HEK293 (cell line): ENCODE measurements at regions not wholly inside any gene's neighbourhood (a gene's known extent, or its start where the extent isn't known, plus 50 kb on each side); places are given as distances from the start of the nearest gene placed in this dataset.

Source experiments
- CTCF ChIA-PET: fragments of 350-600 bp; formaldehyde crosslinking; extraction: SDS; loops from one replicate; lab custom pipeline; 2021; ENCODE audit warnings: antibody characterized with exemption; lab: Yijun Ruan, JAX
- POLR2A ChIA-PET: fragments of 300-600 bp; formaldehyde crosslinking; extraction: SDS; loops from one replicate; lab custom pipeline; 2020; ENCODE audit warnings: antibody characterized with exemption, inconsistent platforms; lab: Yijun Ruan, JAX
- H3K27ac ChIP-seq: fragments of 200-500 bp; sonication (Bioruptor generic); 2 replicates; pipeline ENCODE4 v1.5.1; 2014; ENCODE audit warnings: low read depth, low read length, control low read depth, inconsistent platforms; ENCODE audit errors: extremely low read depth
- H3K36me3 ChIP-seq, 2 experiments: fragments of 200-500 bp in 1 of 2; sonication (Bioruptor generic) in 1 of 2; 1 replicate in 1 of 2; 2 replicates in 1 of 2; pipeline ENCODE4 v1.5.1; 2014 to 2017; ENCODE audit warnings: inconsistent platforms in 2 of 2, low read length in 2 of 2; ENCODE audit not compliant: control insufficient read depth in 2 of 2, insufficient read depth in 1 of 2
- H3K4me1 ChIP-seq: fragments of 200-500 bp; sonication (Bioruptor generic); 2 replicates; pipeline ENCODE4 v1.5.1; 2014; ENCODE audit warnings: mild to moderate bottlenecking, low read length, inconsistent platforms; ENCODE audit not compliant: control insufficient read depth, insufficient read depth
- H3K4me3 ChIP-seq: 2 replicates; pipeline ENCODE4 v1.5.1; 2011; ENCODE audit warnings: low read depth, mild to moderate bottlenecking, control low read depth, low read length, moderate library complexity
- H3K9me3 ChIP-seq: fragments of 200-500 bp; sonication (Bioruptor generic); 2 replicates; pipeline ENCODE4 v1.5.1; 2014; ENCODE audit warnings: low read depth, low read length, inconsistent platforms; ENCODE audit not compliant: control insufficient read depth, insufficient read depth
- EGR2 ChIP-seq: fragments of 450-650 bp; formaldehyde crosslinking; IDR thresholded peaks from 2 replicates; pipeline ENCODE4 v1.5.1; 2016; ENCODE audit warnings: low read depth, missing biosample characterization, missing genetic modification characterization
- HIC1 ChIP-seq: fragments of 450-650 bp; formaldehyde crosslinking; IDR thresholded peaks from 2 replicates; pipeline ENCODE4 v1.5.1; 2016; ENCODE audit warnings: missing biosample characterization, missing genetic modification characterization
- OVOL3 ChIP-seq: fragments of 450-650 bp; formaldehyde crosslinking; IDR thresholded peaks from 2 replicates; pipeline ENCODE4 v1.5.1; 2016; ENCODE audit warnings: missing biosample characterization, missing genetic modification characterization
- REPIN1 ChIP-seq: fragments of 450-650 bp; formaldehyde crosslinking; IDR thresholded peaks from 2 replicates; pipeline ENCODE4 v1.5.1; 2017; ENCODE audit warnings: missing biosample characterization, missing genetic modification characterization, low read depth
- SCRT1 ChIP-seq: fragments of 450-650 bp; formaldehyde crosslinking; IDR thresholded peaks from 2 replicates; pipeline ENCODE4 v1.5.1; 2016; ENCODE audit warnings: missing biosample characterization, missing genetic modification characterization, borderline replicate concordance
- SETDB1 ChIP-seq: IDR thresholded peaks from one replicate; pipeline ENCODE4 v1.6.1; 2017; ENCODE audit warnings: mild to moderate bottlenecking, low read length, moderate library complexity, mixed read lengths; ENCODE audit not compliant: insufficient read length
- SP2 ChIP-seq: fragments of 450-650 bp; formaldehyde crosslinking; IDR thresholded peaks from 2 replicates; pipeline ENCODE4 v1.5.1; 2016; ENCODE audit warnings: missing biosample characterization, missing genetic modification characterization
- YY2 ChIP-seq: fragments of 450-650 bp; formaldehyde crosslinking; IDR thresholded peaks from 2 replicates; pipeline ENCODE4 v1.5.1; 2016; ENCODE audit warnings: missing biosample characterization, missing genetic modification characterization
- ZFP41 ChIP-seq: fragments of 450-650 bp; formaldehyde crosslinking; IDR thresholded peaks from 2 replicates; pipeline ENCODE4 v1.5.1; 2016; ENCODE audit warnings: missing biosample characterization, missing genetic modification characterization, borderline replicate concordance
- ZNF114 ChIP-seq: fragments of 450-650 bp; formaldehyde crosslinking; IDR thresholded peaks from 2 replicates; pipeline ENCODE4 v1.5.0; 2017; ENCODE audit warnings: missing biosample characterization, missing genetic modification characterization
- ZNF248 ChIP-seq: fragments of 450-650 bp; formaldehyde crosslinking; IDR thresholded peaks from 2 replicates; pipeline ENCODE4 v1.5.1; 2017; ENCODE audit warnings: missing biosample characterization, missing genetic modification characterization
- ZNF513 ChIP-seq: fragments of 450-650 bp; IDR thresholded peaks from 2 replicates; pipeline ENCODE4 v1.5.1; 2018; ENCODE audit warnings: missing biosample characterization, missing genetic modification characterization
- ZNF521 ChIP-seq: fragments of 450-650 bp; formaldehyde crosslinking; IDR thresholded peaks from 2 replicates; pipeline ENCODE4 v1.5.1; 2017; ENCODE audit warnings: missing biosample characterization, mild to moderate bottlenecking, missing genetic modification characterization
- ZNF623 ChIP-seq: fragments of 450-650 bp; formaldehyde crosslinking; IDR thresholded peaks from 2 replicates; pipeline ENCODE4 v1.5.1; 2016; ENCODE audit warnings: missing biosample characterization, missing genetic modification characterization
- ZNF658 ChIP-seq: fragments of 450-650 bp; formaldehyde crosslinking; IDR thresholded peaks from 2 replicates; pipeline ENCODE4; 2016; ENCODE audit warnings: missing biosample characterization, missing genetic modification characterization
- ZNF768 ChIP-seq: fragments of 450-650 bp; formaldehyde crosslinking; IDR thresholded peaks from 2 replicates; pipeline ENCODE4 v1.5.1; 2018; ENCODE audit warnings: missing biosample characterization, mild to moderate bottlenecking, missing genetic modification characterization
- ZNF777 ChIP-seq: fragments of 450-650 bp; formaldehyde crosslinking; IDR thresholded peaks from 2 replicates; pipeline ENCODE4 v1.5.1; 2017; ENCODE audit warnings: missing biosample characterization, missing genetic modification characterization, borderline replicate concordance
- ZNF792 ChIP-seq: fragments of 450-650 bp; formaldehyde crosslinking; IDR thresholded peaks from 2 replicates; pipeline ENCODE4 v1.5.1; 2016; ENCODE audit warnings: missing biosample characterization, missing genetic modification characterization
- ZSCAN30 ChIP-seq: fragments of 450-650 bp; IDR thresholded peaks from 2 replicates; pipeline ENCODE4 v1.5.1; 2018; ENCODE audit warnings: missing biosample characterization, mild to moderate bottlenecking, missing genetic modification characterization, moderate library complexity
- TF ChIP-seq, protein P1 (sequence below): fragments of 450-650 bp; formaldehyde crosslinking; IDR thresholded peaks from 2 replicates; pipeline ENCODE4 v1.5.1; 2016; ENCODE audit warnings: missing biosample characterization, missing genetic modification characterization, low read depth

- CTCF ChIA-PET, result no interaction called here
- POLR2A ChIA-PET, result no interaction called here
These were observed 236.6 kb upstream of the PROK2 start for GRCh38 chr3:72021531-72021930.

GRCh38 chr3:72018343-72018984 is 233.5 kb upstream of the PROK2 start:
- CTCF ChIA-PET, result interaction anchor here (0.5 kb wide), 1 partner anchor 34 kb away, joined by 3 read pairs; no protein-coding TSS in a partner anchor
- no peak for TF ChIP-seq ZNF777
- no peak for TF ChIP-seq ZNF658 (tag by site-specific recombination)
- no peak for TF ChIP-seq HIC1
- no peak for TF ChIP-seq SP2 (tag by site-specific recombination)
- TF ChIP-seq SCRT1, result no peak
- TF ChIP-seq ZNF248, result no peak
- no peak for TF ChIP-seq EGR2 (tag by site-specific recombination)
- no peak for TF ChIP-seq REPIN1 (tag by site-specific recombination)
- no peak for TF ChIP-seq ZNF513 (tag by site-specific recombination)
- no peak for TF ChIP-seq ZNF768 (tag by site-specific recombination)
- no peak for TF ChIP-seq OVOL3 (tag by site-specific recombination)
- TF ChIP-seq ZNF623, result no peak
- TF ChIP-seq ZSCAN30, result no peak
- TF ChIP-seq, protein P1, sequence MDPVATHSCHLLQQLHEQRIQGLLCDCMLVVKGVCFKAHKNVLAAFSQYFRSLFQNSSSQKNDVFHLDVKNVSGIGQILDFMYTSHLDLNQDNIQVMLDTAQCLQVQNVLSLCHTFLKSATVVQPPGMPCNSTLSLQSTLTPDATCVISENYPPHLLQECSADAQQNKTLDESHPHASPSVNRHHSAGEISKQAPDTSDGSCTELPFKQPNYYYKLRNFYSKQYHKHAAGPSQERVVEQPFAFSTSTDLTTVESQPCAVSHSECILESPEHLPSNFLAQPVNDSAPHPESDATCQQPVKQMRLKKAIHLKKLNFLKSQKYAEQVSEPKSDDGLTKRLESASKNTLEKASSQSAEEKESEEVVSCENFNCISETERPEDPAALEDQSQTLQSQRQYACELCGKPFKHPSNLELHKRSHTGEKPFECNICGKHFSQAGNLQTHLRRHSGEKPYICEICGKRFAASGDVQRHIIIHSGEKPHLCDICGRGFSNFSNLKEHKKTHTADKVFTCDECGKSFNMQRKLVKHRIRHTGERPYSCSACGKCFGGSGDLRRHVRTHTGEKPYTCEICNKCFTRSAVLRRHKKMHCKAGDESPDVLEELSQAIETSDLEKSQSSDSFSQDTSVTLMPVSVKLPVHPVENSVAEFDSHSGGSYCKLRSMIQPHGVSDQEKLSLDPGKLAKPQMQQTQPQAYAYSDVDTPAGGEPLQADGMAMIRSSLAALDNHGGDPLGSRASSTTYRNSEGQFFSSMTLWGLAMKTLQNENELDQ (tag by site-specific recombination), result no peak
- no peak for TF ChIP-seq ZNF521 (tag by site-specific recombination)
- no peak for TF ChIP-seq ZNF114 (tag by site-specific recombination)
- TF ChIP-seq YY2 (tag by site-specific recombination), result no peak
- Histone ChIP-seq H3K4me1 (no peaks in the 10 kb centered on the region), H3K4me3 (no peak overlapping the region), H3K27ac (no peak overlapping the region), H3K9me3 (no peaks in the 10 kb centered on the region), H3K36me3 (no peaks in the 10 kb centered on the region)
- POLR2A ChIA-PET, result no interaction called here

More at GRCh38 chr3:72021531-72021930, 236.6 kb upstream of the PROK2 start:
- TF ChIP-seq ZNF792 (tag by site-specific recombination) (no peak), ZFP41 (tag by site-specific recombination) (no peak), SETDB1 (no peak)
- Histone ChIP-seq H3K9me3 (no peaks in the 10 kb centered on the region), H3K27ac (no peak overlapping the region), H3K36me3 (no peaks in the 10 kb centered on the region), H3K4me3 (no peak overlapping the region), H3K4me1 (no peaks in the 10 kb centered on the region)
